Progenitor cell of endocrine pancreas (in vitro differentiated cells): ENCODE measurements at regions not wholly inside any gene's neighbourhood (a gene's known extent, or its start where the extent isn't known, plus 50 kb on each side); places are given as distances from the start of the nearest gene placed in this dataset.

ENCODE experiments used
- DNase-seq: peaks from one replicate; pipeline ENCODE4 v3.0.0; 2021; ENCODE audit warnings: low spot score; ENCODE audit not compliant: unreplicated experiment
- H3K27ac Mint-ChIP-seq: 2 replicates; pipeline ENCODE4 v1.8.0; 2021; ENCODE audit warnings: mild to moderate bottlenecking, moderate library complexity, mixed read lengths
- H3K27me3 Mint-ChIP-seq: 2 replicates; pipeline ENCODE4 v1.8.0; 2021; ENCODE audit warnings: mixed read lengths
- H3K36me3 Mint-ChIP-seq: 2 replicates; pipeline ENCODE4 v1.8.0; 2022; ENCODE audit warnings: mixed read lengths; ENCODE audit not compliant: insufficient read depth
- H3K4me1 Mint-ChIP-seq: 2 replicates; pipeline ENCODE4 v1.8.0; 2021; ENCODE audit warnings: low read depth, mixed read lengths
- H3K4me3 Mint-ChIP-seq: 2 replicates; pipeline ENCODE4 v1.8.0; 2021; ENCODE audit warnings: low read depth, mild to moderate bottlenecking, moderate library complexity, mixed read lengths
- H3K9me3 Mint-ChIP-seq: 2 replicates; pipeline ENCODE4 v1.8.0; 2021; ENCODE audit warnings: low read depth, mixed read lengths
- CTCF ChIP-seq: fragments of 200-600 bp; sonication (generic); IDR thresholded peaks from one replicate; pipeline ENCODE4 v1.5.0; 2021; ENCODE audit warnings: antibody characterized with exemption, mild to moderate bottlenecking; ENCODE audit not compliant: unreplicated experiment

- Mint-ChIP-seq H3K27me3 (no peaks in the 10 kb centered on the region), H3K4me1 (peaks cover 3% of the 10 kb centered on the region), H3K4me3 (no peak overlapping the region), H3K36me3 (no peaks in the 10 kb centered on the region), H3K27ac (no peak overlapping the region), H3K9me3 (peaks cover 17% of the 10 kb centered on the region)
- DNase-seq: no peak
- TF ChIP-seq CTCF: no peak
These were observed 804.5 kb downstream of the C4orf33 start for GRCh38 chr4:129900430-129900953.

- TF ChIP-seq CTCF: no peak
- Mint-ChIP-seq H3K4me1 (peaks cover 3% of the 10 kb centered on the region), H3K27ac (no peak overlapping the region), H3K27me3 (no peaks in the 10 kb centered on the region), H3K4me3 (no peak overlapping the region), H3K9me3 (peaks cover 17% of the 10 kb centered on the region), H3K36me3 (no peaks in the 10 kb centered on the region)
- no peak for DNase-seq
These were observed 805.3 kb downstream of the C4orf33 start for GRCh38 chr4:129901205-129901604.

GRCh38 chr4:129903861-129904260, 807.9 kb downstream of the C4orf33 start:
- peaks cover 3% of the 10 kb centered on the region for H3K4me1 Mint-ChIP-seq
- H3K4me3 Mint-ChIP-seq: no peak overlapping the region
- no peak for DNase-seq
- H3K36me3 Mint-ChIP-seq: no peaks in the 10 kb centered on the region
- peaks cover 14% of the 10 kb centered on the region for H3K9me3 Mint-ChIP-seq
- no peak for TF ChIP-seq CTCF
- H3K27me3 Mint-ChIP-seq: no peaks in the 10 kb centered on the region
- H3K27ac Mint-ChIP-seq: no peak overlapping the region

- Mint-ChIP-seq H3K4me3 (no peak overlapping the region), H3K9me3 (peaks cover 14% of the 10 kb centered on the region), H3K27me3 (no peaks in the 10 kb centered on the region), H3K27ac (no peak overlapping the region), H3K4me1 (peaks cover 1% of the 10 kb centered on the region), H3K36me3 (no peaks in the 10 kb centered on the region)
- TF ChIP-seq CTCF: no peak
- DNase-seq: no peak
These were observed 809.3 kb downstream of the C4orf33 start for GRCh38 chr4:129905256-129905655.

- Mint-ChIP-seq H3K4me1 (peaks cover 1% of the 10 kb centered on the region), H3K27me3 (no peaks in the 10 kb centered on the region), H3K9me3 (peaks cover 4% of the 10 kb centered on the region), H3K4me3 (no peak overlapping the region), H3K27ac (no peak overlapping the region), H3K36me3 (no peaks in the 10 kb centered on the region)
- TF ChIP-seq CTCF: no peak
- no peak for DNase-seq
These were observed 812.2 kb downstream of the C4orf33 start for GRCh38 chr4:129908117-129908516.
